Glutamatergic neuron (in vitro differentiated cells): ENCODE measurements at regions not wholly inside any gene's neighbourhood (a gene's known extent, or its start where the extent isn't known, plus 50 kb on each side); places are given as distances from the start of the nearest gene placed in this dataset.

Source experiments
- DNase-seq: peaks from one replicate; pipeline ENCODE4 v3.0.0; 2022
- H3K27ac Mint-ChIP-seq: one replicate; pipeline ENCODE4 v1.8.0; 2020; ENCODE audit warnings: mild to moderate bottlenecking, mixed read lengths, inconsistent platforms; ENCODE audit not compliant: unreplicated experiment
- H3K27me3 Mint-ChIP-seq: one replicate; pipeline ENCODE4 v1.8.0; 2020; ENCODE audit warnings: mild to moderate bottlenecking, moderate library complexity, mixed read lengths, inconsistent platforms; ENCODE audit not compliant: unreplicated experiment
- H3K36me3 Mint-ChIP-seq: one replicate; pipeline ENCODE4 v1.8.0; 2020; ENCODE audit warnings: mild to moderate bottlenecking, mixed read lengths, inconsistent platforms; ENCODE audit not compliant: unreplicated experiment
- H3K4me1 Mint-ChIP-seq: one replicate; pipeline ENCODE4 v1.8.0; 2020; ENCODE audit warnings: mild to moderate bottlenecking, low read depth, mixed read lengths, inconsistent platforms; ENCODE audit not compliant: unreplicated experiment
- H3K4me3 Mint-ChIP-seq: one replicate; pipeline ENCODE4 v1.8.0; 2020; ENCODE audit warnings: mild to moderate bottlenecking, mixed read lengths, inconsistent platforms; ENCODE audit not compliant: unreplicated experiment
- H3K9me3 Mint-ChIP-seq: one replicate; pipeline ENCODE4 v1.8.0; 2020; ENCODE audit warnings: mild to moderate bottlenecking, moderate library complexity, mixed read lengths, inconsistent platforms; ENCODE audit not compliant: unreplicated experiment
- TF ChIP-seq, protein P1 (sequence below): fragments of 200-600 bp; sonication (generic); IDR thresholded peaks from one replicate; pipeline ENCODE4 v1.5.0; 2021; ENCODE audit not compliant: partially characterized antibody, unreplicated experiment

DNA sequence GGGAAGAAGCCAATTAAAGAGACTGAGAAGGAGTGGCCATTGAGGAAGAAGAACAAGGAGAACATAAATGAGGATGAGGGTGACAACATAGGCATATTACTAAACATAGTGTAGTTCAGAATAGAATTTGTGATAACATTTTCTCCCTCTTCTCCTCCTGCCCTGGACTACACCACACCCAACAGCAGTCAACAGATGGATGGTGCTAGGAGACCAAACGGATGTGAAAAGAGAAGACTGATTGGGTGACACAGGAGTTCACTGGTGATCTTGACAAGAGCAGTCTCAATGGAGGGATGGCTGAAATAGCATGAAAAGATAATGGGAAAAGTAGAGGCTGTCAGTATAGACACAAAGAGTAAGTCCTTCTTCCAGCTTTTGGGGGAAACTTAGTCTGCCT, 226.5 kb upstream of the FGF13 start:
- no peaks in the 10 kb centered on the region for H3K9me3 Mint-ChIP-seq
- no peaks in the 10 kb centered on the region for H3K36me3 Mint-ChIP-seq
- TF ChIP-seq, protein P1, sequence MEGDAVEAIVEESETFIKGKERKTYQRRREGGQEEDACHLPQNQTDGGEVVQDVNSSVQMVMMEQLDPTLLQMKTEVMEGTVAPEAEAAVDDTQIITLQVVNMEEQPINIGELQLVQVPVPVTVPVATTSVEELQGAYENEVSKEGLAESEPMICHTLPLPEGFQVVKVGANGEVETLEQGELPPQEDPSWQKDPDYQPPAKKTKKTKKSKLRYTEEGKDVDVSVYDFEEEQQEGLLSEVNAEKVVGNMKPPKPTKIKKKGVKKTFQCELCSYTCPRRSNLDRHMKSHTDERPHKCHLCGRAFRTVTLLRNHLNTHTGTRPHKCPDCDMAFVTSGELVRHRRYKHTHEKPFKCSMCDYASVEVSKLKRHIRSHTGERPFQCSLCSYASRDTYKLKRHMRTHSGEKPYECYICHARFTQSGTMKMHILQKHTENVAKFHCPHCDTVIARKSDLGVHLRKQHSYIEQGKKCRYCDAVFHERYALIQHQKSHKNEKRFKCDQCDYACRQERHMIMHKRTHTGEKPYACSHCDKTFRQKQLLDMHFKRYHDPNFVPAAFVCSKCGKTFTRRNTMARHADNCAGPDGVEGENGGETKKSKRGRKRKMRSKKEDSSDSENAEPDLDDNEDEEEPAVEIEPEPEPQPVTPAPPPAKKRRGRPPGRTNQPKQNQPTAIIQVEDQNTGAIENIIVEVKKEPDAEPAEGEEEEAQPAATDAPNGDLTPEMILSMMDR = no peak
- no peaks in the 10 kb centered on the region for H3K4me1 Mint-ChIP-seq
- no peak overlapping the region for H3K27ac Mint-ChIP-seq
- no peak overlapping the region for H3K4me3 Mint-ChIP-seq
- H3K27me3 Mint-ChIP-seq = no peaks in the 10 kb centered on the region
- DNase-seq = no peak

DNA sequence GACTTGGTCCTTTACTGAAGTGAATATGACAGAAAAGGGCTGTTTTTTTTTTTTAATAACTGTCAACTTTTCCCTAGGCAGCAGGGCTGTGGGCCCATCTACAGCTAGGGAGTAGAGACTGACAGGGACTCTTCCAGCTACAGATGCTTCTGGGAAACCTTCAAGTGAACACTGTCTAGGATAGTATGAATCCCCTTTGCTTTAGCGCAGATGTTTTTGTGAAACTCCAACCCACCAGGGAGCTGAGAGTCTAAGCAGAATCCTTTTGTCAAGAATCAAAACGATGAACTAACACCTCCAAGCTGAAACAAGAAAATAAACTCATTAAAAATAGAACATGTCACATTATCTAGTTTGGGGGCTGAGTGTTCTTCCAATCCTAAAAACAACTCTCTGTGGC, 219.7 kb upstream of the FGF13 start:
- Mint-ChIP-seq H3K4me1 (no peaks in the 10 kb centered on the region), H3K9me3 (no peaks in the 10 kb centered on the region), H3K27me3 (no peaks in the 10 kb centered on the region), H3K27ac (no peak overlapping the region), H3K4me3 (no peak overlapping the region), H3K36me3 (no peaks in the 10 kb centered on the region)
- DNase-seq = no peak
- TF ChIP-seq, protein P1 = no peak

DNA sequence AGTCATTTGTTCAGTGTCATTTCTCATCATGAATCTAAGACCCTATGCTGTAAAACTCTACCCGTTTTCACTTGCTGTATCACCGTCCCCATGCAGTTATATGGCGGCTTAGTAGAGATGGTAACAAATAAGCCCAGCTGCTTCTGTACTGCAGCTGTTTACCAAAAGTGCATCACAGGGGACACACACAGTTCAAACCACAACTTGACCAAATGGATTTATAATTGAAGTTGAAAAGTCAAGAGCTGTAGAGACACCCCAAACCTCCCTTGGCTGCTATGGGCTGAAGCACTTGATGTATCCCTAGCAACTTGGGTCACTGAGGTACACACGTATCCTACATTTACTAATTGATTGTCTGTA, 219.0 kb upstream of the FGF13 start:
- Mint-ChIP-seq H3K4me1 (no peaks in the 10 kb centered on the region), H3K27me3 (no peaks in the 10 kb centered on the region), H3K9me3 (no peaks in the 10 kb centered on the region), H3K27ac (no peak overlapping the region), H3K36me3 (no peaks in the 10 kb centered on the region), H3K4me3 (no peak overlapping the region)
- TF ChIP-seq, protein P1 = no peak
- DNase-seq = no peak

DNA sequence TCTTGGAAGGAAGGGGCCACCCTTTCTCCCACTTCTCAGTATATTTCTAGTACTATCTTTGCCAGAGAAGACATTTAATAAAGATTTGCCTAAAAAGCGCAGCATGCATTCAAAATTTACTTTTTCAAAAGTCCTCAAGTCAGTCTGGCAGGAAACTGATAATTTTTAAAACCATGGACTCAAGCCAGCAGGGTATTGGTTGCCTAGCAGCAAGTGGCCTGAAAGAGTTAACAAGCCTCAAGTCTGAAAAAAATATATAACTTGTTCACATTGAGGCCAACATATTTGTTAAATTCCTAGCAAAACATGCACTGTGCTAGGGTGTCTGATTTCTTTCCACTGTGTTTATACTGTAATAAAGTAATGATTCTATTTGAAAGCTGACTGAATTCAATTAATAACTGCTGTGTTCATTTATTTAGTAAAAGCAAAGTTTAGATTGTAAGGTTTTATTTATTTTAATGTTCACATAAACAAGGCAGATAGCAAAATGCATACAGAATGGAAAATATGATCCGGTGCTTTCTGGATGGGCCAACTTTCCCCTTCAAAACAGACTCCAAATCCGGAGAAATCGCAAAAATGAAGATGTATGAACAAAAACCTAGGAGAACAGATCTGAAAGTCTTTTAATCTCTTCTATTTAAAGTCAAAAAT, 218.5 kb upstream of the FGF13 start:
- Mint-ChIP-seq H3K27ac (no peak overlapping the region), H3K36me3 (no peaks in the 10 kb centered on the region)

DNA sequence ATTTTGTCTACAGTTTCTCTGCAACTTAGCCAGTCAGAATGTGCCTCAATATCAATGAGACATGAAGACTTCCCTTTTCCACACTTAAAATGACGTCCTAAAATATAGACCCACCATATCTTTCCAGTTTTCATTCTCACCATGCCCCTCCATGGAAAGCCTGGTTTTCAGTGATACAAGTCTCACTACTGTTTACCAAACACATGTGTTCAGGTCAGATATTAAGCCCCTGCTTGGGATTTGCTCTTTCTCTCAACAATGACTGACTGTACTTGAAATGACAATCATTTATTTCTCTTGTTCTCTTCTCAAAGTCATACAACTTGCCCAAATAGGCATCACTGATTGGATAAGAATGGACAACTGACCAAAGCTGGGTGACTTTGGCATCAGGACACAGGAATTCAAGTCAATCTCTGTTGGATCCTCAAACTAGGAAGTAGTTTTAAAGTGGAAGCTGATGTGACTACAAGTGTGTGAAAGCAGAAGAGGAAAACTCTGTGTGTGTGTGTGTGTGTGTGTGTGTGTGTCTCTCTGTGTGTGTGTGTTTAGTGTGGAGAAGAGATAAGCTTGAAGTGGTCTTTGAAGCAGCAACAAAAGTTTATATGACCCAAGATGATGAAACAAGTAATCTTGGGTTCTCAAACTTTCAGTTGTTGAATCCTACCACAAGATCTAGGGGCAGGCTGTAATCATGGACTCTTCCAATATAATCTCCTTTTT, 217.4 kb upstream of the FGF13 start:
- Mint-ChIP-seq H3K4me3 (no peak overlapping the region), H3K27ac (no peak overlapping the region), H3K4me1 (no peaks in the 10 kb centered on the region), H3K9me3 (no peaks in the 10 kb centered on the region), H3K36me3 (no peaks in the 10 kb centered on the region), H3K27me3 (no peaks in the 10 kb centered on the region)
- TF ChIP-seq, protein P1 = no peak
- DNase-seq = no peak

More for the DNA sequence above, 218.5 kb upstream of the FGF13 start:
- no peaks in the 10 kb centered on the region for H3K27me3 Mint-ChIP-seq
- no peak for DNase-seq
- H3K4me3 Mint-ChIP-seq = no peak overlapping the region
- TF ChIP-seq, protein P1 = no peak
- H3K4me1 Mint-ChIP-seq = no peaks in the 10 kb centered on the region
- no peaks in the 10 kb centered on the region for H3K9me3 Mint-ChIP-seq
